IMR-90 (cell line): ENCODE measurements at regions not wholly inside any gene's neighbourhood (a gene's known extent, or its start where the extent isn't known, plus 50 kb on each side); places are given as distances from the start of the nearest gene placed in this dataset.

Experiments
- FOS ChIP-seq: fragments of 150-350 bp; IDR thresholded peaks from 2 replicates; pipeline ENCODE4 v1.6.1; 2016; ENCODE audit warnings: low read depth, low read length
- MAFK ChIP-seq: IDR thresholded peaks from 2 replicates; pipeline ENCODE4 v1.6.1; 2012; ENCODE audit warnings: low read depth, low read length, improper control_type of control experiment
- MAZ ChIP-seq: IDR thresholded peaks from 2 replicates; pipeline ENCODE4 v1.6.1; 2012; ENCODE audit warnings: low read depth, mild to moderate bottlenecking, low read length, improper control_type of control experiment, moderate library complexity, borderline replicate concordance
- POLR2A ChIP-seq: IDR thresholded peaks from 2 replicates; pipeline ENCODE4 v1.6.1; 2012; ENCODE audit warnings: mild to moderate bottlenecking, low read depth, low read length
- TF ChIP-seq, protein P1 (sequence below): conservative IDR thresholded peaks from 2 replicates; pipeline ENCODE4 v1.5.1; 2012; ENCODE audit warnings: mild to moderate bottlenecking, low read depth, low read length, improper control_type of control experiment

DNA sequence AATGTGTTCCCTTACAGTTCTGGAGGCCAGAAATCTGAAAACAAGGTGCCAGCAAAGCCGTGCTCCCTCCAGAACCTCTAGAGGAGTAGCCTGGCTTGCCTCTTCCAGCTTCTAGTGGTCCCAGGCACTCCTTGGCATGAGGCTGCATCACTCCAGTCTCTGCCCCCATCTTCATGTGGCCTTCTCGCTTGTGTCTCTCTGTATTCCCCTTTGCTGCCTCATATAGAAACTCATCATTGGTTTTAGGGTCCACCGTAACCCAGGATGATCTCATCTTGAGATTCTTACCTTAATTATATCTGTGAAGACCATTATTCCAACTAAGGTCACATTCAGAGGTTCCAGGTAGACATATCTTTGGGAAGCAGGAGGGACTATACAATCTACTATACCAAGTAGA is 182.4 kb downstream of the SKIDA1 start:
- no peak for TF ChIP-seq POLR2A
- TF ChIP-seq, protein P1, sequence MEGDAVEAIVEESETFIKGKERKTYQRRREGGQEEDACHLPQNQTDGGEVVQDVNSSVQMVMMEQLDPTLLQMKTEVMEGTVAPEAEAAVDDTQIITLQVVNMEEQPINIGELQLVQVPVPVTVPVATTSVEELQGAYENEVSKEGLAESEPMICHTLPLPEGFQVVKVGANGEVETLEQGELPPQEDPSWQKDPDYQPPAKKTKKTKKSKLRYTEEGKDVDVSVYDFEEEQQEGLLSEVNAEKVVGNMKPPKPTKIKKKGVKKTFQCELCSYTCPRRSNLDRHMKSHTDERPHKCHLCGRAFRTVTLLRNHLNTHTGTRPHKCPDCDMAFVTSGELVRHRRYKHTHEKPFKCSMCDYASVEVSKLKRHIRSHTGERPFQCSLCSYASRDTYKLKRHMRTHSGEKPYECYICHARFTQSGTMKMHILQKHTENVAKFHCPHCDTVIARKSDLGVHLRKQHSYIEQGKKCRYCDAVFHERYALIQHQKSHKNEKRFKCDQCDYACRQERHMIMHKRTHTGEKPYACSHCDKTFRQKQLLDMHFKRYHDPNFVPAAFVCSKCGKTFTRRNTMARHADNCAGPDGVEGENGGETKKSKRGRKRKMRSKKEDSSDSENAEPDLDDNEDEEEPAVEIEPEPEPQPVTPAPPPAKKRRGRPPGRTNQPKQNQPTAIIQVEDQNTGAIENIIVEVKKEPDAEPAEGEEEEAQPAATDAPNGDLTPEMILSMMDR: no peak
- no peak for TF ChIP-seq FOS
- TF ChIP-seq MAFK: no peak
- TF ChIP-seq MAZ: no peak
